ENCODE measurements at regions not wholly inside any gene's neighbourhood (a gene's known extent, or its start where the extent isn't known, plus 50 kb on each side); places are given as distances from the start of the nearest gene placed in this dataset.
"Not testable (repeated sequence)": the region's sequence is repeated elsewhere in the genome, so short reads cannot be mapped to it uniquely, and the experiment has no call there.

- not testable (repeated sequence) for TF ChIP-seq CTCF (IDR thresholded peaks at IDR 0.05; ENCODE audit: low read depth, low read length, missing input control); RAD21 (IDR thresholded peaks at IDR 0.05); MAX (IDR thresholded peaks at IDR 0.05); NR2F2 (IDR thresholded peaks at IDR 0.05); GABPA (IDR thresholded peaks at IDR 0.05 in 1 of 2, conservative IDR thresholded peaks at IDR 0.05 in 1 of 2); SP1 (IDR thresholded peaks at IDR 0.05); ZBTB33 (IDR thresholded peaks at IDR 0.05); HNF4A (conservative IDR thresholded peaks at IDR 0.05)
Measured at GRCh38 chr20:53882438-53882986, 187.9 kb downstream of the BCAS1 start.

Data from liver (tissue), 3 donors.